ENCODE measurements at regions not wholly inside any gene's neighbourhood (a gene's known extent, or its start where the extent isn't known, plus 50 kb on each side); places are given as distances from the start of the nearest gene placed in this dataset.

- no peak for TF ChIP-seq CTCF (IDR thresholded peaks at IDR 0.05)
- no peak for TF ChIP-seq POLR2AphosphoS5 (IDR thresholded peaks at IDR 0.05)
- TF ChIP-seq EP300 (IDR thresholded peaks at IDR 0.05), result no peak
- no peak for TF ChIP-seq POLR2A (IDR thresholded peaks at IDR 0.05)
Measured at GRCh38 chr18:55853268-55853667, 265.3 kb upstream of the TCF4 start.

Measured in sigmoid colon (tissue), 4 donors.